ENCODE measurements at regions not wholly inside any gene's neighbourhood (a gene's known extent, or its start where the extent isn't known, plus 50 kb on each side); places are given as distances from the start of the nearest gene placed in this dataset.
"Not testable (repeated sequence)": the region's sequence is repeated elsewhere in the genome, so short reads cannot be mapped to it uniquely, and the experiment has no call there.

GRCh38 chr6:140537211-140537610 lies 1162.8 kb upstream of the CITED2 start:
- in situ Hi-C loops (cut with MboI; ENCODE audit: low sequenced_read_pairs): no loop called here

- in situ Hi-C loops (cut with MboI; ENCODE audit: low sequenced_read_pairs): no loop called here
Measured at GRCh38 chr6:140535511-140535910, 1161.1 kb upstream of the CITED2 start.

- in situ Hi-C loops (cut with MboI; ENCODE audit: low sequenced_read_pairs): no loop called here
Measured at GRCh38 chr6:140533526-140533925, 1159.1 kb upstream of the CITED2 start.

DNA sequence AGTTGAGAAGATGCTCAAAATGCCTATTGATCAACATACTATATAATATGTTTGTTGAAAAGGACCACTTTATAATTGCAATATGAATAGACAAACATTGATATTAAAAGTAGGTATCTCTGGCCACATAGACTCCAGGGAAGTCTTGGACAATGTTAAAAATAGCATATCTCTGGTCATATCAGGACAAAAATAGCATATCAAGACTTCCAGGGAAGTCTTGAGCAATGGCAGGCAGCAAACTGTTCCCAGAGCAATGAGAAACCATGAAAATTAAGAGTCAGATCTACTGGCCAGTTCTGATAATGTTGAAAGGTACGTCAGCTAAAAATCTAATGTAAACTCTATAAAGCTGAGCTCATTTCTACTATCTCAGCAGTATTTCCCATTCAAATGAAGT lies 1130.3 kb upstream of the CITED2 start:
- in situ Hi-C loops (cut with MboI; ENCODE audit: low sequenced_read_pairs): no loop called here

DNA sequence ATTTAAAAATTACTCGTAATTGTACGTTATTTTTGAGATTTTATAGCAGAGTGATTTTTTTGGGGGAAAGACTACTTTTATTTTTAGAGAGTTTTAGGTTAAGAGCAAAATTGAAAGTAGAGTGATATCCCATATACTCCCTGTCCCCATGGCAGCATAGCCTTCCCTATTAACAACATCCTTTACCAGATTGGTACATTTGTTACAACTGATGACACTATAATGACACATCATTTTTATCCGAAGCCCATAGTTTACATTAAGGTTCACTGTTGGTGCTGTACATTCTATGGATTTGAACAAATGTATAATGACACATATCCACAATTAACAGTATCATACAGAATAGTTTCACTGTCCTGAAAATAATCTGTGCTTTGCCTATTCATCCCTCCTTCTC lies 1126.4 kb upstream of the CITED2 start:
- in situ Hi-C loops (cut with MboI; ENCODE audit: low sequenced_read_pairs): no loop called here

- in situ Hi-C loops (cut with MboI; ENCODE audit: low sequenced_read_pairs): no loop called here
Measured at GRCh38 chr6:140499607-140500006, 1125.2 kb upstream of the CITED2 start.

DNA sequence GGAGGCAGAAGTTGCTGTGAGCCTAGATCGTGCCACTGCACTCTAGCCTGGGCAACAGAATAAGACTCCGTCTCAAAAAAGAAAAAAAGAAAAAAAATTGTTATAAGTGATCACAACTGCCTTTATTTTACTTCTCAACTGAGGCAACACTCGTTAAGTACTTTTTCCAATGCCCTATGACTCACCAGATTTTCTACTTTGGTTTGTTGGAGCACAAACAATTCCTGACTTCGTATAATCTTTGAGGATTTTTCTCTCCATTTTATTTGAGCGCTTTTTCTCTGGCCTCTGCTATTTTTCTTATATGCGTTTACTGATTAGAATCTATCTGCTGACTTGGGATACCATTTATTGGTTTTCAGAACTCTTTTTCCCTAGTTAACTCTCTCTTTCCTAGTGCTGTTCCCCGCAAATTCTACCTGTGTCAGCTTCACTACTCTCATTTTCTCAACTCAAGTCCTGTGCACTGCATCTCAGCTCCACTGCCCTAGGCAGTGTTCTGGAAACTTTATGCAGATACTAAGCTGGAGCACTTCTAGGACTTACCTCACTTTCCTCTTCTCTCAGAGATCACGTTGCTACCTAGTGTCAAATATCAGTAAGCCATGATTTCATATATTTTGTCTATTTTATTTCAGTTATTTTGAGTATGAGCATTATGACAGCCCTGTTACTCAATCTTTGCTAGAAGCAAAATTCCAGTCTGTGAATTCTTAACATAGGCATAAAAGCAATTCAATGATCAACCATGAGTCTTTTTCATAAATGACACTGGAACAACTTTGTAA lies 1120.1 kb upstream of the CITED2 start:
- in situ Hi-C loops (cut with MboI; ENCODE audit: low sequenced_read_pairs): no loop called here

GRCh38 chr6:140493470-140493869 lies 1119.0 kb upstream of the CITED2 start:
- in situ Hi-C loops (cut with MboI; ENCODE audit: low sequenced_read_pairs): not testable (repeated sequence)

GRCh38 chr6:140490081-140490480 lies 1115.6 kb upstream of the CITED2 start:
- in situ Hi-C loops (cut with MboI; ENCODE audit: low sequenced_read_pairs): no loop called here

DNA sequence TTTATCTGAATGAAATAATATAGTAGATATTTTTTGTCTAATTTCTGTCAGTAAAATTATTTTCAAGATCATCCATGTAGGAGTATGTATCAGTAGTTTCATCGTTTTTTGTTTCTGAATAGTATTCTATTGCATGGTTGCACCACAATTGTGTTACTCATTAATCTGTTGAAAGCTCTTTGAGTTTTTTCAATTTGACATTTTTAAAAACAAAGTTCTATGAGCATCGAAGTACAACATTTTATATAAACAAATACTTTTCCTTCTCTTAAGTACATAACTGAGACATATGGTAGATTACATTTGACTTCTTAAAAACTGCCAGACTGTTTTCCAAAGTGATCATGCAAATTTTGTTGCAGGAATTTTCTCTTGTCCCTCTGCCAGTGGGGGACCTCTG lies 1113.1 kb upstream of the CITED2 start:
- in situ Hi-C loops (cut with MboI; ENCODE audit: low sequenced_read_pairs): no loop called here

GRCh38 chr6:140486450-140487361 lies 1112.3 kb upstream of the CITED2 start:
- in situ Hi-C loops (cut with MboI; ENCODE audit: low sequenced_read_pairs): no loop called here

- in situ Hi-C loops (cut with MboI; ENCODE audit: low sequenced_read_pairs): no loop called here
Measured at GRCh38 chr6:140485740-140486449, 1111.4 kb upstream of the CITED2 start.

- in situ Hi-C loops (cut with MboI; ENCODE audit: low sequenced_read_pairs): no loop called here
Measured at GRCh38 chr6:140480852-140481251, 1106.4 kb upstream of the CITED2 start.

DNA sequence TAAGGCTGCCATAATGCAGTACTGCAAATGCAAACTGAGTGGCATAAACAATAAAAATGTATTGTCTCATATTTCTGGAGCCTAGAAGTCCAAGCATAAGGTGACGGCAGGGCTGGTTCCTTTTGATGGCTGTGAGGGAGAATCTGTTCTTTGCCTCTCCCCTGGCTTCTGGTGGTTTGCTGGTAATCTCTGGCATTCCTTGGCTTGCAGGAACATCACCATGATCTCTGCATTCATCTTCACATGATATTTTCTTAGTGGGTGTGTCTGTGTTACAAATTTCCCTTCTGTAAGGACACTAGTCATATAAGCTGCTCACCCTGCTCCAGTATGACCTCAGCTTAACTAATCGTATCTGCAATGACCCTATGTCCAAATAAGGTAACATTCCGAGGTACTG lies 1104.2 kb upstream of the CITED2 start:
- in situ Hi-C loops (cut with MboI; ENCODE audit: low sequenced_read_pairs): no loop called here

GRCh38 chr6:140475086-140475485 lies 1100.6 kb upstream of the CITED2 start:
- in situ Hi-C loops (cut with MboI; ENCODE audit: low sequenced_read_pairs): no loop called here

DNA sequence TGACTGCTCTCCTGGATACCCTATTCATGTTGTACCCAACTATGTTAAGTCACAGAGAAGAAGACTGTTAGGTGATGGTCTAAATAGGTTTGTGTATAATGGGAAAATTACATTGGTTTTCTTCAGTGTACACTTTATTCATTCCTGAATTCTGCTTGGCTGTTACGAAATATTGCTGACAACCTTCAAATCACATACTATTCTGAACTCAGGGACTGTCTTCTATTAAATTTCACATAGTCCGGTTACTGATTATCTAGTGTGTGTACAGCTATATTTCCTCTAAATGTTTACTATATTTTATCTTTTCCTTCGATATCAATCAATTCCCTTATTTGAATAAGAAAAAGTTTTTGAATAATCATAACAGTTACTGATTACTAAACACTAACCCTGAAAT lies 1090.3 kb upstream of the CITED2 start:
- in situ Hi-C loops (cut with MboI; ENCODE audit: low sequenced_read_pairs): no loop called here

DNA sequence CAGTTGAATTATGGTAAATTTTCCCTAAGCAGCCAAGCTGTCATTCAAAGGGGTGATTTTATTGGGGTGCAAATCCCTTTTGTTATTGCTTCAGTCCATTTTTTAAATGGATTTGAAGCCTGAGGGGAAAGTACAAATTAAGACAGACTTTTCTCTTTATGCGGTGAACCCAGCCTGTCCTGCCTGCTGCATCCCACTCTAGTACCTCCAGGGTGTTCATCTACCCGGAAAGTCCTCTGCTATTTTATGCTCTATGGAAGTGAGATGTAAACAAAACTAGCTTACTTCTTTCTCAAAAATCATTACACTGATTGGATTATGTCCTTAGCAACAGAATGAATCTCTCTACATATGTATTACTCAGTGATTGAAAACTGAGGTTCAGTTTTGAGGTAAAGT lies 1088.9 kb upstream of the CITED2 start:
- in situ Hi-C loops (cut with MboI; ENCODE audit: low sequenced_read_pairs): no loop called here

GRCh38 chr6:140462453-140463311 lies 1088.2 kb upstream of the CITED2 start:
- in situ Hi-C loops (cut with MboI; ENCODE audit: low sequenced_read_pairs): no loop called here

GRCh38 chr6:140462076-140462452 lies 1087.6 kb upstream of the CITED2 start:
- in situ Hi-C loops (cut with MboI; ENCODE audit: low sequenced_read_pairs): no loop called here

GRCh38 chr6:140460267-140460666 lies 1085.8 kb upstream of the CITED2 start:
- in situ Hi-C loops (cut with MboI; ENCODE audit: low sequenced_read_pairs): no loop called here

- in situ Hi-C loops (cut with MboI; ENCODE audit: low sequenced_read_pairs): no loop called here
Measured at GRCh38 chr6:140459209-140459608, 1084.8 kb upstream of the CITED2 start.

Data from HL-60/S4 treated with retinoic acid at 250 ng/mL for 4 days and 3 days (cell line).